ENCODE measurements at regions not wholly inside any gene's neighbourhood (a gene's known extent, or its start where the extent isn't known, plus 50 kb on each side); places are given as distances from the start of the nearest gene placed in this dataset.

GRCh38 chr12:77118696-77119095 lies 53.3 kb upstream of the E2F7 start:
- H3K27me3 Mint-ChIP-seq, result peaks cover 2% of the 10 kb centered on the region
- no peak overlapping the region for H3K27ac Mint-ChIP-seq
- DNase-seq, result no peak
- no peaks in the 10 kb centered on the region for H3K36me3 Mint-ChIP-seq (ENCODE audit: low read depth)
- no peaks in the 10 kb centered on the region for H3K9me3 ChIP-seq (ENCODE audit: control insufficient read depth, low read length, poor library complexity, severe bottlenecking)
- no peak for ATAC-seq
- H3K4me1 Mint-ChIP-seq, result no peaks in the 10 kb centered on the region
- no peak overlapping the region for H3K4me3 Mint-ChIP-seq

DNA sequence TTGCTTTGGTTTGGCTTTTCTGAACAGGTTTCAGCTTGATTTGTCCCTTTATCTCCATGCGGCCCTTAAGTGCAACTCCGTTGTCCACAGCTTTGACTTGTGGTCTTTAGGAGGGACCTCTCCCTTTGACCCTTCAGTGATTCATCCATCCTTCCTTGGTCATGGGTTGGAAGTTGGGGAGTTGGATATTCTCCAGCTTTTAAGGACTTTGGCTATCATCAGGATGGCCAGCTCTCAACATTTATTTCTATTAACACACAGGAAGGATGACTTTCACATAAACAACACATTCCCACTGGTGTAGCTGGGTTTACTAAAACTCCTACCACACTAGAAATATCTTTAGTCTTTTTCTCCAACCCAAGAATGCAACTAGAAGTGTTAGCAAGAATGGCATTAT lies 50.9 kb upstream of the E2F7 start:
- H3K27me3 Mint-ChIP-seq, result no peaks in the 10 kb centered on the region
- no peak overlapping the region for H3K4me3 Mint-ChIP-seq
- no peak overlapping the region for H3K27ac Mint-ChIP-seq
- H3K4me1 Mint-ChIP-seq, result no peaks in the 10 kb centered on the region
- DNase-seq (no peak), ATAC-seq (no peak)
- H3K36me3 Mint-ChIP-seq (ENCODE audit: low read depth), result no peaks in the 10 kb centered on the region
- no peaks in the 10 kb centered on the region for H3K9me3 ChIP-seq (ENCODE audit: control insufficient read depth, low read length, poor library complexity, severe bottlenecking)

DNA sequence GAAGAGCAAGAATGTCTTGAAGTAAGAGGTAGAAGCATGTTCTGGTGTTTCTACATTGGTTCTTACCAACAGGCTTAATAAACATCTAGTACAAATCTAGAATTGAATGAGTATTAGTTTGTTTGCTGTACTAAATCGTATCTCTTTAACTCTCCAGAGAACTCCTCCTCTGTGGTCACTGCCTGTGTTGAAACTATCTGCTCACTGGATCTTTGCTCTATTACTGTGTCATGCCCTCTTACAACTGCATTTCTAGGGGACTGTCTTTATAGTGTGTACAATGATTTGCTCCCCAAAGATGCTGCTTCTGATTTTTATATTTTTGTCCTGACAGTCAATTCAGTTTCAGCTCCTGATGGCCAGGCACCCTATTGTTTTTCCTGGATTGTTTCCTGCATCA lies 50.1 kb upstream of the E2F7 start:
- Mint-ChIP-seq H3K27me3 (no peaks in the 10 kb centered on the region), H3K27ac (no peak overlapping the region), H3K4me1 (no peaks in the 10 kb centered on the region), H3K36me3 (ENCODE audit: low read depth) (no peaks in the 10 kb centered on the region), H3K4me3 (no peak overlapping the region)
- H3K9me3 ChIP-seq (ENCODE audit: control insufficient read depth, low read length, poor library complexity, severe bottlenecking), result no peaks in the 10 kb centered on the region
- DNase-seq (no peak), ATAC-seq (no peak)

Data from T-helper 17 cell (primary cell).